PC-9 (cell line): ENCODE measurements at regions not wholly inside any gene's neighbourhood (a gene's known extent, or its start where the extent isn't known, plus 50 kb on each side); places are given as distances from the start of the nearest gene placed in this dataset.

Source experiments
- BruUV-seq: library from RNA; stranded (reverse); fragments of 400-500 nt; replicated peaks from 2 replicates; lab custom pipeline; 2021; lab: Mats Ljungman, UMichigan
- CTCF ChIA-PET: fragments of 300-600 bp; sonication (Branson Sonifier 250); formaldehyde crosslinking; loops from one replicate; lab custom pipeline; 2022; ENCODE audit warnings: antibody characterized with exemption; lab: Charles Lee
- POLR2A ChIA-PET: fragments of 300-600 bp; sonication (Branson Sonifier 250); formaldehyde crosslinking; loops from one replicate; lab custom pipeline; 2022; ENCODE audit warnings: antibody characterized with exemption; ENCODE audit not compliant: unreplicated experiment; lab: Charles Lee
- DNase-seq, 2 experiments: peaks; one replicate each; pipeline versions ENCODE4 v3.0.0 to v3.0.0-alpha.2; 2015 to 2022; ENCODE audit warnings: mixed read lengths in 1 of 2
- H2AFZ ChIP-seq: fragments of 200-600 bp; sonication (generic); 2 replicates; pipeline ENCODE4 v1.8.1; 2017; ENCODE audit warnings: antibody characterized with exemption
- H3F3A ChIP-seq: fragments of 200-600 bp; sonication (generic); 2 replicates; pipeline ENCODE4 v1.8.1; 2017; ENCODE audit warnings: antibody characterized with exemption, mild to moderate bottlenecking, low read depth; ENCODE audit not compliant: insufficient read depth
- H3K27ac ChIP-seq: fragments of 200-600 bp; sonication (generic); 2 replicates; pipeline ENCODE4 v1.6.1; 2016; ENCODE audit warnings: mixed run types
- H3K27me3 ChIP-seq: fragments of 200-600 bp; sonication (generic); 2 replicates; pipeline ENCODE4 v1.6.1; 2016; ENCODE audit warnings: low read depth, mixed run types; ENCODE audit not compliant: insufficient read depth
- H3K36me3 ChIP-seq: fragments of 200-600 bp; sonication (generic); 2 replicates; pipeline ENCODE4 v1.6.1; 2016; ENCODE audit warnings: low read depth, mixed run types
- H3K4me1 ChIP-seq: fragments of 200-600 bp; sonication (generic); replicated peaks from 2 replicates; pipeline ENCODE4 v1.6.1; 2016; ENCODE audit warnings: mixed run types; ENCODE audit not compliant: insufficient read depth
- H3K4me2 ChIP-seq: fragments of 200-600 bp; sonication (generic); 2 replicates; pipeline ENCODE4 v1.6.1; 2017; ENCODE audit warnings: mixed run types
- H3K4me3 ChIP-seq: fragments of 200-600 bp; sonication (generic); 2 replicates; pipeline ENCODE4 v1.6.1; 2016; ENCODE audit warnings: mixed run types
- H3K79me2 ChIP-seq: fragments of 200-600 bp; sonication (generic); 2 replicates; pipeline ENCODE4 v1.6.1; 2017; ENCODE audit warnings: low read depth, mixed run types
- H3K9me2 ChIP-seq: fragments of 200-600 bp; sonication (generic); 2 replicates; pipeline ENCODE4 v1.8.1; 2017; ENCODE audit warnings: mild to moderate bottlenecking; ENCODE audit not compliant: insufficient read depth
- H3K9me3 ChIP-seq: fragments of 200-600 bp; sonication (generic); 2 replicates; pipeline ENCODE4 v1.8.1; 2016; ENCODE audit warnings: low read depth; ENCODE audit not compliant: insufficient read depth
- H4K20me1 ChIP-seq: fragments of 200-600 bp; sonication (generic); 2 replicates; pipeline ENCODE4 v1.8.1; 2017; ENCODE audit not compliant: insufficient read depth
- EZH2 ChIP-seq: fragments of 200-600 bp; sonication (generic); IDR thresholded peaks from 2 replicates; pipeline ENCODE4 v1.8.0; 2017; ENCODE audit warnings: antibody characterized with exemption, low read depth
- intact Hi-C: fragments of 100-400 bp; cut with micrococcal nuclease; formaldehyde crosslinking; loops from one replicate; pipeline ENCODE4 v1.10.0; 2022; ENCODE audit not compliant: unreplicated experiment
- TF ChIP-seq, protein P1 (sequence below): fragments of 200-600 bp; sonication (generic); conservative IDR thresholded peaks from 2 replicates; pipeline ENCODE4 v1.6.1; 2017; ENCODE audit warnings: mixed run types, antibody characterized with exemption, mild to moderate bottlenecking, moderate library complexity

DNA sequence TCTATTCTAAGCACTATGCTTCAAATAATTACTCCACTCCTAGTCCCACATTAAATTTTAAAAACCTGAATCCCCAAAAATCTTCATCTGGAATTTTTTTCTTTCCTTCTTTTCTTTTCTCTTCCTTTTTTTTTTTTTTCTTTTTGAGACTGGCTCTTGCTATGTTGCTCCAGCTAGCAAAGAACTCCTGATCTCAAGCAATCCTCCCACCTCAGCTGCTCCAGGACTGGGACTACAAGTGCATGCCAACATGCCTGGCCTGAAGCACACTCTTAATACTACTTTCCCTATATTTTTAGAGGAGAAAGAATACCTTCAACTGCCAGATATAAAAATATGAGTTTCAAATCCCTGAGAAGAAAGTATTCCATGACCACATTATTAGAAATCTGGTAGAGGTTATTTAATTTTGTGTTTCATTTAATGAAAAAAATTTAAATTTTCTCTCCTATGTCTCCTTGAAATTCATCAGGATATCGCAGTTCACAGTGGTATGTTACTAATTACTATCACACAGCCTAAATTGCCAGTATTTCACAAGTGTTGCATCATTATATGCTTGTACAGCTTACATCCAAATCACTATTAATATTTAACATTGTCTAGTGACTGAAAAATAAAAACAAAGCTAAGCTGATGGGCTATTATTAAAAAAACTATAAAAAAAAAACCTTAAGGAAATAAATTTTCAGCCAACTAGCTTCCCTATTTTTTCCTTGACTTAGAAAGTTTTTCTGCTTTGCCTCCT is 227.8 kb downstream of the NAF1 start:
- no peak for TF ChIP-seq EZH2
- TF ChIP-seq, protein P1, sequence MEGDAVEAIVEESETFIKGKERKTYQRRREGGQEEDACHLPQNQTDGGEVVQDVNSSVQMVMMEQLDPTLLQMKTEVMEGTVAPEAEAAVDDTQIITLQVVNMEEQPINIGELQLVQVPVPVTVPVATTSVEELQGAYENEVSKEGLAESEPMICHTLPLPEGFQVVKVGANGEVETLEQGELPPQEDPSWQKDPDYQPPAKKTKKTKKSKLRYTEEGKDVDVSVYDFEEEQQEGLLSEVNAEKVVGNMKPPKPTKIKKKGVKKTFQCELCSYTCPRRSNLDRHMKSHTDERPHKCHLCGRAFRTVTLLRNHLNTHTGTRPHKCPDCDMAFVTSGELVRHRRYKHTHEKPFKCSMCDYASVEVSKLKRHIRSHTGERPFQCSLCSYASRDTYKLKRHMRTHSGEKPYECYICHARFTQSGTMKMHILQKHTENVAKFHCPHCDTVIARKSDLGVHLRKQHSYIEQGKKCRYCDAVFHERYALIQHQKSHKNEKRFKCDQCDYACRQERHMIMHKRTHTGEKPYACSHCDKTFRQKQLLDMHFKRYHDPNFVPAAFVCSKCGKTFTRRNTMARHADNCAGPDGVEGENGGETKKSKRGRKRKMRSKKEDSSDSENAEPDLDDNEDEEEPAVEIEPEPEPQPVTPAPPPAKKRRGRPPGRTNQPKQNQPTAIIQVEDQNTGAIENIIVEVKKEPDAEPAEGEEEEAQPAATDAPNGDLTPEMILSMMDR: no peak
- no peaks in the 10 kb centered on the region for H3K27me3 ChIP-seq
- intact Hi-C loops: loop anchor here (1.0 kb wide), 1 partner anchor 35 kb away; no protein-coding TSS in a partner anchor
- H3K36me3 ChIP-seq: no peaks in the 10 kb centered on the region
- H3K4me1 ChIP-seq: no peaks in the 10 kb centered on the region
- ChIA-PET POLR2A (no interaction called here), CTCF (no interaction called here)
- H3K4me2 ChIP-seq: no peak overlapping the region
- DNase-seq: no peak
- H2AFZ ChIP-seq: no peak overlapping the region
- no peaks in the 10 kb centered on the region for H3K79me2 ChIP-seq
- no peaks in the 10 kb centered on the region for H3K9me2 ChIP-seq
- H4K20me1 ChIP-seq: no peaks in the 10 kb centered on the region
- no peak overlapping the region for H3K27ac ChIP-seq
- no peaks in the 10 kb centered on the region for H3K9me3 ChIP-seq
- no peak overlapping the region for H3K4me3 ChIP-seq
- no TSS peak for BruUV-seq
- H3F3A ChIP-seq: no peaks in the 10 kb centered on the region

DNA sequence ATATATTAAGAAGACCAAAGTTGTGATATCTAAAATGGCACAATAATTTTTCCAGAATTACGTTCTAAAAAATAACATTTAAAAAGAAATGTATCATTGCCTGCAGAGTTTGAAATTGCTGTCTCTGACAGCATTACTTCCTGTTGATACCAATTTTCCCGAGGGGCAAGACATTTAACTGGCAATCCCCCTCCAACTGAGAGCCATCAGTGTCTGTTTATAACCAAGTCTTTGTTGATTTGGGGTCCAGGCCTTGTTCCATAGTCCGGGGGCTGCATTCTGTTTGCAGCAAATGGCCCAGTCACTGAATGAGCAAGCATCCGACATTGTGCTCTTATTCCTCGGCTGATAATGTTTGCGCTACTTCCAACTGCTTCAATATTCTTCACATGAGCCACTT is 231.5 kb downstream of the NAF1 start:
- Histone ChIP-seq H3K9me2 (no peaks in the 10 kb centered on the region), H3F3A (no peaks in the 10 kb centered on the region), H3K79me2 (no peaks in the 10 kb centered on the region), H3K27ac (no peak overlapping the region), H3K4me2 (no peak overlapping the region), H3K27me3 (no peaks in the 10 kb centered on the region), H4K20me1 (no peaks in the 10 kb centered on the region), H3K4me1 (no peaks in the 10 kb centered on the region), H3K36me3 (no peaks in the 10 kb centered on the region), H3K4me3 (no peak overlapping the region), H2AFZ (no peak overlapping the region), H3K9me3 (no peaks in the 10 kb centered on the region)
- ChIA-PET POLR2A (no interaction called here), CTCF (no interaction called here)
- DNase-seq: no peak
- TF ChIP-seq, protein P1: no peak
- TF ChIP-seq EZH2: no peak
- no TSS peak for BruUV-seq
- intact Hi-C loops: no loop called here

DNA sequence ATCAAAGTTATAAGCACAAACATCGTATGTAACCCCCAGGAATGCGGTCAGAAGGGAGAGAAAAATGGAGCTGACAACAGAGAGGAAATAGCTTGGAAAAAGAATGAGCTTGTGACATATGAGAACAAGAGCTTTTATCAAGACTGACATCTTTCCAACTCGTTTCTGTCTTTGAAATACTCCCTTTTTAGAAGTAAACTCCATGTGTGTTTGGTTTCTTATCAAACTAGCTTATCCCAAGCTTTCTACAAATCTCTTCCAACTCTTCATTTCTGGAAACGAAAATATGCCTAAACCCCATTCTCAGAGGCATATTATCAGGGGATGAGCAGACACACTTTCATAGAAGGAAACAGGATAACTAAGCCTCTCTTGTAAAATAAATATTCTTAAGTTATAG is 235.4 kb downstream of the NAF1 start:
- no peaks in the 10 kb centered on the region for H3K36me3 ChIP-seq
- TF ChIP-seq EZH2: no peak
- TF ChIP-seq, protein P1: no peak
- intact Hi-C loops: no loop called here
- ChIA-PET POLR2A (no interaction called here), CTCF (no interaction called here)
- no TSS peak for BruUV-seq
- H2AFZ ChIP-seq: no peak overlapping the region
- no peaks in the 10 kb centered on the region for H3K9me2 ChIP-seq
- H3K27ac ChIP-seq: no peak overlapping the region
- H3K4me3 ChIP-seq: no peak overlapping the region
- H3K9me3 ChIP-seq: no peaks in the 10 kb centered on the region
- no peaks in the 10 kb centered on the region for H4K20me1 ChIP-seq
- H3K27me3 ChIP-seq: no peaks in the 10 kb centered on the region
- no peak for DNase-seq
- H3K79me2 ChIP-seq: no peaks in the 10 kb centered on the region
- no peaks in the 10 kb centered on the region for H3F3A ChIP-seq
- H3K4me2 ChIP-seq: no peak overlapping the region
- no peaks in the 10 kb centered on the region for H3K4me1 ChIP-seq
